PFSK-1 (cell line): ENCODE measurements at regions not wholly inside any gene's neighbourhood (a gene's known extent, or its start where the extent isn't known, plus 50 kb on each side); places are given as distances from the start of the nearest gene placed in this dataset.

ENCODE experiments used
- POLR2AphosphoS5 ChIP-seq: IDR thresholded peaks from 2 replicates; pipeline ENCODE4 v1.6.1; 2012; ENCODE audit warnings: low read depth, mild to moderate bottlenecking, control low read depth, low read length, moderate library complexity
- REST ChIP-seq, 2 experiments: IDR thresholded peaks; 2 replicates each; pipeline versions ENCODE4 v1.6.1 to v1.8.0; 2011 to 2012; ENCODE audit warnings: low read depth in 2 of 2, low read length in 2 of 2, control low read depth in 1 of 2, inconsistent platforms in 1 of 2, mild to moderate bottlenecking in 1 of 2, moderate library complexity in 1 of 2; ENCODE audit not compliant: insufficient read depth in 1 of 2
- SIN3A ChIP-seq: IDR thresholded peaks from 2 replicates; pipeline ENCODE4 v1.6.1; 2012; ENCODE audit warnings: mild to moderate bottlenecking, low read length, moderate library complexity, borderline replicate concordance; ENCODE audit not compliant: insufficient read depth
- TAF1 ChIP-seq: IDR thresholded peaks from 2 replicates; pipeline ENCODE4 v1.6.1; 2012; ENCODE audit warnings: low read length, control low read depth, borderline replicate concordance; ENCODE audit not compliant: insufficient read depth

DNA sequence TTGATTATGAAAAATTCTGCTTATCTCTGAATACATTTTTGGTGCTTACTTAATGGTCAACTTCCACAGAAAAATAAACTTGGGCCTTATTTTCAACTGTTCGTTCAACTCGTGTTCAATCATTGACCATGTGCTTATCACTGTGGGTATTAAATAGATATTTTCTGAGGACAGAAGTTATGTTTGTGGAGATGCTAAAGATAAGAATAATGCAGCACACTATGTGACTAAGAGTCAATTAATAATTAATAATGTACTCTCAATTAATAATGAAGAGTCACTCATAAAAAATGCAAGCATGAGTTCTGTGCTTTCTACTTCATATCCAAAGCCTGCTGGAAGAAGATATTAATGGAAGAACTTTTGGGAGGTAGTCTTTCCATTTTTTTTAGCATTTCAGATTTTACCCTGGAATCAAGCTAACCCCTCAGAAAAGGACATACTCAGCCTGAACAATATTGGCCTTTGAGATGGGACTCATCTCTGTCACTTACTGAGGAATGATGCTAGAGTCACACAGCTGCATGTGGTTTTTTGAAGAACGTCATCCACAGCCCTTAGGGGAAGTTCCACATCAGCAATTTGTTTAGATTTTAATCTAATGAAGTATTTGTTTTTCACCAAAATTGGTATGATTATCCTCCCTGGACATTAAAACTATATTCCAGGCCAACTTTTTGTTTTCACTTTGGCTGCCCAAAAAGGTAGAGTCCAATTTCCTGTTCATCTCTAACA lies 191.9 kb upstream of the CRIM1 start:
- no peak for TF ChIP-seq REST (IDR thresholded peaks at IDR 0.05; ENCODE audit: insufficient read depth in 1 of 2, low read depth in 2 of 2, low read length in 2 of 2)
- TF ChIP-seq POLR2AphosphoS5 = no peak
- no peak for TF ChIP-seq SIN3A
- TF ChIP-seq TAF1 = no peak
